ENCODE measurements at regions not wholly inside any gene's neighbourhood (a gene's known extent, or its start where the extent isn't known, plus 50 kb on each side); places are given as distances from the start of the nearest gene placed in this dataset.
"Not testable (repeated sequence)": the region's sequence is repeated elsewhere in the genome, so short reads cannot be mapped to it uniquely, and the experiment has no call there.

DNA sequence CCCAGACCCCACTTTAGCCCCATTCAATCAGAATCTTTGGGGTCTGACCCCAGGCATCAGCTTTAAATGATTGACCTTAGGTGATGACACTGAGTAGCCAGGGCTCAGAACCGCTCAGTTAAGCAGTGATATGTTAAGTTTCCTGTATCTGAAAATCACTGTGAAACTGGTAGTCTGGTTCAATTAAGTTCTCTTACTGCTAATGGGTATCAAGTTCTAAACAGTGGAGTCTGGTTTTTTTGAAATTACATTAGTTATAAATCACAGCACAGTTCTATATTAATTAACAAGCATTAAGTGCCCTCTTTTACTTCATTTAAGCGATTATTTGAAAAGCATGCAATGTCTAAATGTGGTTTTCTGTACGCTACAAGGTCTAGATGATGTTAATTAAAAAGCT is 117.9 kb downstream of the HAUS1 start:
- peaks cover 12% of the 10 kb centered on the region for H3K4me1 Mint-ChIP-seq
- peaks cover 11% of the 10 kb centered on the region for H3K36me3 Mint-ChIP-seq
- no peak for DNase-seq (ENCODE audit: low spot score in 2 of 2, unreplicated experiment in 2 of 2)
- H3K27me3 Mint-ChIP-seq (ENCODE audit: low read depth) = no peaks in the 10 kb centered on the region
- no peak overlapping the region for H3K27ac Mint-ChIP-seq
- no peaks in the 10 kb centered on the region for H3K9me3 Mint-ChIP-seq
- TF ChIP-seq, protein P1, sequence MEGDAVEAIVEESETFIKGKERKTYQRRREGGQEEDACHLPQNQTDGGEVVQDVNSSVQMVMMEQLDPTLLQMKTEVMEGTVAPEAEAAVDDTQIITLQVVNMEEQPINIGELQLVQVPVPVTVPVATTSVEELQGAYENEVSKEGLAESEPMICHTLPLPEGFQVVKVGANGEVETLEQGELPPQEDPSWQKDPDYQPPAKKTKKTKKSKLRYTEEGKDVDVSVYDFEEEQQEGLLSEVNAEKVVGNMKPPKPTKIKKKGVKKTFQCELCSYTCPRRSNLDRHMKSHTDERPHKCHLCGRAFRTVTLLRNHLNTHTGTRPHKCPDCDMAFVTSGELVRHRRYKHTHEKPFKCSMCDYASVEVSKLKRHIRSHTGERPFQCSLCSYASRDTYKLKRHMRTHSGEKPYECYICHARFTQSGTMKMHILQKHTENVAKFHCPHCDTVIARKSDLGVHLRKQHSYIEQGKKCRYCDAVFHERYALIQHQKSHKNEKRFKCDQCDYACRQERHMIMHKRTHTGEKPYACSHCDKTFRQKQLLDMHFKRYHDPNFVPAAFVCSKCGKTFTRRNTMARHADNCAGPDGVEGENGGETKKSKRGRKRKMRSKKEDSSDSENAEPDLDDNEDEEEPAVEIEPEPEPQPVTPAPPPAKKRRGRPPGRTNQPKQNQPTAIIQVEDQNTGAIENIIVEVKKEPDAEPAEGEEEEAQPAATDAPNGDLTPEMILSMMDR (IDR thresholded peaks at IDR 0.05; ENCODE audit: unreplicated experiment) = no peak
- H3K4me3 Mint-ChIP-seq = no peak overlapping the region

GRCh38 chr18:46222710-46223360 is 118.7 kb downstream of the HAUS1 start:
- H3K36me3 Mint-ChIP-seq = peaks cover 11% of the 10 kb centered on the region
- H3K27ac Mint-ChIP-seq = no peak overlapping the region
- H3K27me3 Mint-ChIP-seq (ENCODE audit: low read depth) = no peaks in the 10 kb centered on the region
- peaks cover 12% of the 10 kb centered on the region for H3K4me1 Mint-ChIP-seq
- TF ChIP-seq, protein P1 (IDR thresholded peaks at IDR 0.05; ENCODE audit: unreplicated experiment) = no peak
- no peaks in the 10 kb centered on the region for H3K9me3 Mint-ChIP-seq
- no peak for DNase-seq (ENCODE audit: low spot score in 2 of 2, unreplicated experiment in 2 of 2)
- H3K4me3 Mint-ChIP-seq = no peak overlapping the region

GRCh38 chr18:46224181-46224775 is 120.1 kb downstream of the HAUS1 start:
- Mint-ChIP-seq H3K4me3 (no peak overlapping the region), H3K4me1 (peaks cover 12% of the 10 kb centered on the region), H3K27ac (no peak overlapping the region), H3K27me3 (ENCODE audit: low read depth) (no peaks in the 10 kb centered on the region), H3K36me3 (peaks cover 6% of the 10 kb centered on the region), H3K9me3 (no peaks in the 10 kb centered on the region)
- DNase-seq (ENCODE audit: low spot score in 2 of 2, unreplicated experiment in 2 of 2) = no peak
- TF ChIP-seq, protein P1 (IDR thresholded peaks at IDR 0.05; ENCODE audit: unreplicated experiment) = no peak

- no peak overlapping the region for H3K4me3 Mint-ChIP-seq
- H3K4me1 Mint-ChIP-seq = peaks cover 17% of the 10 kb centered on the region
- no peaks in the 10 kb centered on the region for H3K36me3 Mint-ChIP-seq
- no peak overlapping the region for H3K27ac Mint-ChIP-seq
- DNase-seq (ENCODE audit: low spot score in 2 of 2, unreplicated experiment in 2 of 2) = no peak
- TF ChIP-seq, protein P1 (IDR thresholded peaks at IDR 0.05; ENCODE audit: unreplicated experiment) = no peak
- H3K9me3 Mint-ChIP-seq = no peaks in the 10 kb centered on the region
- no peaks in the 10 kb centered on the region for H3K27me3 Mint-ChIP-seq (ENCODE audit: low read depth)
Observed at GRCh38 chr18:46226461-46226860, 122.3 kb downstream of the HAUS1 start.

DNA sequence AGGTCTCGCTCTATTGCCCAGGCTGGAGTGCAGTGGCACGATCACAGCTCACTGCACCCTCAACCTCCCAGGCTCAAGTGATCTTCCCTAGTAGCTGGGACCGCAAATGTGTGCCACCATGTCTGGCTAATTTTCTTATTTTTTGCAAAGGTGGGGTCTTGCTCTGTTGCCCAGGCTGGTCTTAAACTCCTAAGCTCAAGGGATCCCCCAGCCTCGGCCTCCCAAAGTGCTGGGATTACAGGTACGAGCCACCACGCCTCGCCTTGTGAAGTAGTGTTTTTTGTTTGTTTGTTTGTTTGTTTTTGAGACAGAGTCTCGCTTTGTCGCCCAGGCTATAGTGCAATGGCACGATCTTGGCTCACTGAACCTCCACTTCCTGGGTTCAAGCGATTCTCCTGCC is 125.5 kb downstream of the HAUS1 start:
- H3K9me3 Mint-ChIP-seq; H3K4me3 Mint-ChIP-seq; H3K27me3 Mint-ChIP-seq (ENCODE audit: low read depth); DNase-seq (ENCODE audit: low spot score in 2 of 2, unreplicated experiment in 2 of 2); H3K36me3 Mint-ChIP-seq; H3K27ac Mint-ChIP-seq: not testable (repeated sequence)
- peaks cover 12% of the 10 kb centered on the region for H3K4me1 Mint-ChIP-seq

- H3K4me3 Mint-ChIP-seq = no peak overlapping the region
- H3K36me3 Mint-ChIP-seq = peaks cover 5% of the 10 kb centered on the region
- TF ChIP-seq, protein P1 (IDR thresholded peaks at IDR 0.05; ENCODE audit: unreplicated experiment) = no peak
- no peaks in the 10 kb centered on the region for H3K9me3 Mint-ChIP-seq
- peaks cover 20% of the 10 kb centered on the region for H3K4me1 Mint-ChIP-seq
- no peak overlapping the region for H3K27ac Mint-ChIP-seq
- no peak for DNase-seq (ENCODE audit: low spot score in 2 of 2, unreplicated experiment in 2 of 2)
- H3K27me3 Mint-ChIP-seq (ENCODE audit: low read depth) = no peaks in the 10 kb centered on the region
Observed at GRCh38 chr18:46236156-46236555, 132.0 kb downstream of the HAUS1 start.
